Non-pigmented ciliary epithelial cell (primary cell): ENCODE measurements at regions not wholly inside any gene's neighbourhood (a gene's known extent, or its start where the extent isn't known, plus 50 kb on each side); places are given as distances from the start of the nearest gene placed in this dataset.
A peak's percentile ranks its signal among the peaks of the same experiment; 100 is the strongest.

Experiments used
- DNase-seq: peaks from one replicate; pipeline ENCODE4 v3.0.0-alpha.2; 2010; ENCODE audit warnings: low read depth

- no peak for DNase-seq
Measured at GRCh38 chr5:39800042-39800601, 375.3 kb upstream of the DAB2 start.

- DNase-seq, result no peak
Measured at GRCh38 chr5:39799242-39799641, 374.5 kb upstream of the DAB2 start.

GRCh38 chr5:39794513-39795210 is 369.9 kb upstream of the DAB2 start:
- DNase-seq, result no peak

GRCh38 chr5:39785410-39785809 is 360.6 kb upstream of the DAB2 start:
- DNase-seq, result no peak

- DNase-seq, result no peak
Measured at GRCh38 chr5:39783756-39784421, 359.1 kb upstream of the DAB2 start.

- no peak for DNase-seq
Measured at GRCh38 chr5:39780347-39780746, 355.6 kb upstream of the DAB2 start.

- no peak for DNase-seq
Measured at GRCh38 chr5:39779831-39780230, 355.1 kb upstream of the DAB2 start.

- no peak for DNase-seq
Measured at GRCh38 chr5:39775797-39776365, 351.1 kb upstream of the DAB2 start.

- DNase-seq, result peak; percentile 81
Measured at GRCh38 chr5:39775086-39775796, 350.5 kb upstream of the DAB2 start.

- no peak for DNase-seq
Measured at GRCh38 chr5:39774605-39775004, 349.8 kb upstream of the DAB2 start.

- DNase-seq, result no peak
Measured at GRCh38 chr5:39772307-39772706, 347.5 kb upstream of the DAB2 start.

GRCh38 chr5:39767916-39768315 is 343.1 kb upstream of the DAB2 start:
- DNase-seq, result no peak

GRCh38 chr5:39765366-39765765 is 340.6 kb upstream of the DAB2 start:
- no peak for DNase-seq

GRCh38 chr5:39762761-39763160 is 338.0 kb upstream of the DAB2 start:
- no peak for DNase-seq

GRCh38 chr5:39761199-39761950 is 336.6 kb upstream of the DAB2 start:
- DNase-seq, result no peak

- peak; percentile 94 for DNase-seq
Measured at GRCh38 chr5:39760385-39761198, 335.8 kb upstream of the DAB2 start.

- DNase-seq, result no peak
Measured at GRCh38 chr5:39759701-39760100, 334.9 kb upstream of the DAB2 start.

GRCh38 chr5:39758426-39758825 is 333.6 kb upstream of the DAB2 start:
- DNase-seq, result no peak

- no peak for DNase-seq
Measured at GRCh38 chr5:39757131-39757530, 332.4 kb upstream of the DAB2 start.

- peak; percentile 88 for DNase-seq
Measured at GRCh38 chr5:39755986-39756385, 331.2 kb upstream of the DAB2 start.

- DNase-seq, result no peak
Measured at GRCh38 chr5:39755452-39755851, 330.7 kb upstream of the DAB2 start.
